Neural cell (in vitro differentiated cells): ENCODE measurements at regions not wholly inside any gene's neighbourhood (a gene's known extent, or its start where the extent isn't known, plus 50 kb on each side); places are given as distances from the start of the nearest gene placed in this dataset.

Source experiments
- H2AFZ ChIP-seq: fragments of 200-600, 300-800 bp; sonication (generic), shearing (Covaris generic); 2 replicates; pipeline ENCODE4 v1.6.0; 2014; ENCODE audit warnings: low read depth, mild to moderate bottlenecking, antibody characterized with exemption, low read length, moderate library complexity
- H3F3A ChIP-seq: fragments of 200-600 bp; shearing (Covaris generic); 2 replicates; pipeline ENCODE4 v1.6.1; 2016; ENCODE audit warnings: mild to moderate bottlenecking, moderate library complexity, mixed read lengths, antibody characterized with exemption, low read length; ENCODE audit not compliant: insufficient read depth, poor library complexity, severe bottlenecking
- H3K27ac ChIP-seq: fragments of 200-600, 300-800 bp; sonication (generic), shearing (Covaris generic); 2 replicates; pipeline ENCODE4 v1.5.1; 2014; ENCODE audit warnings: mild to moderate bottlenecking, low read length, moderate library complexity
- H3K27me3 ChIP-seq: fragments of 300-800, 200-600 bp; sonication (generic), shearing (Covaris generic); 2 replicates; pipeline ENCODE4 v1.6.0; 2014; ENCODE audit warnings: mild to moderate bottlenecking, low read depth, low read length, moderate library complexity; ENCODE audit not compliant: insufficient read depth
- H3K36me3 ChIP-seq: fragments of 300-800, 200-600 bp; sonication (generic), shearing (Covaris generic); 2 replicates; pipeline ENCODE4 v1.5.1; 2014; ENCODE audit warnings: mild to moderate bottlenecking, antibody characterized with exemption, low read length, moderate library complexity; ENCODE audit not compliant: insufficient read depth
- H3K4me2 ChIP-seq: fragments of 300-800, 200-600 bp; sonication (generic), shearing (Covaris generic); 2 replicates; pipeline ENCODE4 v1.6.0; 2014; ENCODE audit warnings: mild to moderate bottlenecking, low read length
- H3K4me3 ChIP-seq: fragments of 300-800, 200-600 bp; sonication (generic), shearing (Covaris generic); 2 replicates; pipeline ENCODE4 v1.5.1; 2014; ENCODE audit warnings: mild to moderate bottlenecking, low read length, moderate library complexity
- H3K79me2 ChIP-seq: fragments of 200-600 bp; shearing (Covaris generic); replicated peaks from 2 replicates; pipeline ENCODE4 v1.6.0; 2014; ENCODE audit warnings: mild to moderate bottlenecking, low read length, moderate library complexity; ENCODE audit not compliant: insufficient read depth
- H3K9ac ChIP-seq: fragments of 300-800, 200-600 bp; sonication (generic), shearing (Covaris generic); 2 replicates; pipeline ENCODE4 v1.6.1; 2016; ENCODE audit warnings: mild to moderate bottlenecking, low read length, mixed read lengths
- H3K9me2 ChIP-seq: fragments of 200-600 bp; shearing (Covaris generic); 2 replicates; pipeline ENCODE4 v1.6.1; 2016; ENCODE audit warnings: mild to moderate bottlenecking, low read length, mixed read lengths; ENCODE audit not compliant: insufficient read depth
- H3K9me3 ChIP-seq: fragments of 200-600, 300-800 bp; sonication (generic), shearing (Covaris generic); 2 replicates; pipeline ENCODE4 v1.6.1; 2016; ENCODE audit warnings: mild to moderate bottlenecking, mixed run types, low read length, moderate library complexity, mixed read lengths
- H4K20me1 ChIP-seq: fragments of 200-600 bp; shearing (Covaris generic); 2 replicates; pipeline ENCODE4 v1.6.1; 2016; ENCODE audit warnings: mild to moderate bottlenecking, mixed run types; ENCODE audit not compliant: insufficient read depth
- CTCF ChIP-seq: fragments of 450-650 bp; IDR thresholded peaks from 2 replicates; pipeline ENCODE4 v1.5.1; 2014; ENCODE audit warnings: antibody characterized with exemption, mild to moderate bottlenecking, moderate library complexity; ENCODE audit not compliant: poor library complexity, severe bottlenecking
- EP300 ChIP-seq: fragments of 450-650 bp; conservative IDR thresholded peaks from 2 replicates; pipeline ENCODE4 v1.6.1; 2014; ENCODE audit warnings: antibody characterized with exemption, mild to moderate bottlenecking, moderate library complexity; ENCODE audit not compliant: poor library complexity, severe bottlenecking
- EZH2 ChIP-seq: fragments of 200-600, 300-800 bp; shearing (Covaris generic), sonication (generic); IDR thresholded peaks from 2 replicates; pipeline ENCODE4 v1.6.1; 2014; ENCODE audit warnings: antibody characterized with exemption, low read length, borderline replicate concordance, mild to moderate bottlenecking; ENCODE audit not compliant: insufficient read depth, poor library complexity, severe bottlenecking
- POLR2AphosphoS5 ChIP-seq: IDR thresholded peaks from 2 replicates; pipeline ENCODE4 v1.6.1; 2012
- RAD21 ChIP-seq: fragments of 450-650 bp; conservative IDR thresholded peaks from 2 replicates; pipeline ENCODE4 v1.6.1; 2014; ENCODE audit warnings: antibody characterized with exemption, mild to moderate bottlenecking, moderate library complexity
- REST ChIP-seq: IDR thresholded peaks from 2 replicates; pipeline ENCODE4 v1.6.1; 2012; ENCODE audit warnings: borderline replicate concordance
- SMC3 ChIP-seq: fragments of 450-650 bp; conservative IDR thresholded peaks from 2 replicates; pipeline ENCODE4 v1.6.1; 2014; ENCODE audit warnings: antibody characterized with exemption, mild to moderate bottlenecking, moderate library complexity; ENCODE audit not compliant: poor library complexity
- TAF1 ChIP-seq: IDR thresholded peaks from 2 replicates; pipeline ENCODE4 v1.6.1; 2012; ENCODE audit warnings: low read depth

- TF ChIP-seq EP300 = no peak
- TF ChIP-seq SMC3 = peak; percentile 96
- no peak for TF ChIP-seq TAF1
- peak; percentile 94 for TF ChIP-seq RAD21
- TF ChIP-seq CTCF = peak; percentile 94
- Histone ChIP-seq H3K9me2 (no peaks in the 10 kb centered on the region), H3K9me3 (no peaks in the 10 kb centered on the region), H3K79me2 (no peaks in the 10 kb centered on the region), H3F3A (peaks cover 5% of the 10 kb centered on the region), H4K20me1 (no peaks in the 10 kb centered on the region), H3K36me3 (no peaks in the 10 kb centered on the region), H3K27ac (no peak overlapping the region), H2AFZ (no peak overlapping the region), H3K9ac (no peak overlapping the region), H3K4me3 (no peak overlapping the region), H3K4me2 (no peak overlapping the region), H3K27me3 (no peaks in the 10 kb centered on the region)
These were observed 57.5 kb upstream of the AGPS start for GRCh38 chr2:177334940-177335543.

GRCh38 chr2:177335917-177336450 is 56.6 kb upstream of the AGPS start:
- H3K36me3 ChIP-seq = no peaks in the 10 kb centered on the region
- no peak overlapping the region for H3K27ac ChIP-seq
- H3F3A ChIP-seq = peaks cover 5% of the 10 kb centered on the region
- H3K4me2 ChIP-seq = no peak overlapping the region
- no peaks in the 10 kb centered on the region for H3K9me2 ChIP-seq
- H3K4me3 ChIP-seq = no peak overlapping the region
- no peaks in the 10 kb centered on the region for H3K79me2 ChIP-seq
- no peaks in the 10 kb centered on the region for H3K9me3 ChIP-seq
- TF ChIP-seq REST = no peak
- no peak for TF ChIP-seq EZH2
- no peak for TF ChIP-seq RAD21
- TF ChIP-seq POLR2AphosphoS5 = no peak
- no peak for TF ChIP-seq CTCF
- no peak overlapping the region for H2AFZ ChIP-seq
- H3K9ac ChIP-seq = no peak overlapping the region
- H3K27me3 ChIP-seq = no peaks in the 10 kb centered on the region
- H4K20me1 ChIP-seq = no peaks in the 10 kb centered on the region
